GM03348 (cell line): ENCODE measurements at regions not wholly inside any gene's neighbourhood (a gene's known extent, or its start where the extent isn't known, plus 50 kb on each side); places are given as distances from the start of the nearest gene placed in this dataset.
"Not testable (repeated sequence)": the region's sequence is repeated elsewhere in the genome, so short reads cannot be mapped to it uniquely, and the experiment has no call there.

Source experiments
- DNase-seq: peaks from one replicate; pipeline ENCODE4 v3.0.0; 2012; ENCODE audit warnings: low spot score

DNA sequence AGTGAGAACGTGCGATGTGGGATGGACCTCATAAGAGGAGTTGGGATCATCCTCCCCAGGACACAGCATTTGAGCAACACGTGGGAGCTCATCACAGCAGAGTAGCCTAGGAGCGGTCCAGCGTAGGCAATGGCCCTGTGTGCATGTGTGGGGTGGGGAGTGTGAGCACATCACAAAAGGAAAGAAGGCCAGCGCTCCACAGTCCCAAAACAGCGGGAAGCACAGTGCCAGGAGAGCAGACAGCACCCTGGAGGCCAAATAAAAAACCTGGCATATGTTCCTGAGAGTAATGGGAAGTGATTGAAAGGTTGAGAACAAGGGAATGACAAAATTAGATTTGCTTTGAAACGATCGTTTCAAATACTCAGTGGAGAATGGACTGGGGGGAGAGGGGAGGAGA, 226.0 kb downstream of the C7orf25 start:
- no peak for DNase-seq

DNA sequence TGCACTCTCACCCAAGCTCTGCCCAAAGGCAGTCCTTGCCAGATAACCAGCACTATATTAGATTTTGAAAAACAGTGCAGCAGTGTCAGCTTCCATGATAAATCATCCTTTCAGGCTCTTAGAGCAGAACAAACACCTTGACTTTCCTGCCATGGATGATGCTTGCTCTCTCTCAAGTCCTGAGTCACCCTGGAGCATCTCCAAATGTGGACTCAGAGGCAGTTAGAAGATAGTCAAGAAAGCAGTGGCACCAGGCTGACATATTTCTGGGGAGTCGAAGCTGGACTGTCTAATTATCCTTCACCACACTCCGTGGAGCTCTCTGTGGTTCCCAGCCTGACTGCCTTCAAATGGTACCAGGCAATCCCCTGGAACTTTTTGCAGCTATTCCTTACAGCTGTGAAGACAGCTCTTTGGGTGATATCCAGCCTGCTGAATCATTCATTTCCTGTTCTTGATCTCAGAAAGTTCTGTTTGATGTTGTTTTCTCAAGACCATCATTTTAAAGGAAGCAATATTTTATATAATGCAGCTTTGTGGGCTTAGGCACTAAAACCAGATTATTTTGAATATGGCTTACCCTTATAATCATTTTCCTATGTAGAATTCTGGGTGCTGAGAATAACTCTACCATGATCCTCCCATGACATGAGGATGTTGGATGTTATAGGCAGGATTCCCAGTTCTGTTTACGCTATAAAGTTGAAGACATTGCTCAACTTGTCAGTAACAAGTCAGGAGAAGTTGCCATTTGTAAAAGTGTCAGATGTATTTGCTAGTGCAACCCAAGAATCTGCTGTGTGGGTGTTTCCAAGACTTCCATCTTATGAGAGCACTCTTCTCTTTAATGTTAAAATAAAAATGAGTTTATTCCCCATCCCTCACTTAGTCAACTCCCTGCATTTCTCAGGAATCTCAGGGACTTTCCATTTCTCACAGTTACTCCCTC, 233.8 kb downstream of the C7orf25 start:
- DNase-seq: peak; percentile 62

DNA sequence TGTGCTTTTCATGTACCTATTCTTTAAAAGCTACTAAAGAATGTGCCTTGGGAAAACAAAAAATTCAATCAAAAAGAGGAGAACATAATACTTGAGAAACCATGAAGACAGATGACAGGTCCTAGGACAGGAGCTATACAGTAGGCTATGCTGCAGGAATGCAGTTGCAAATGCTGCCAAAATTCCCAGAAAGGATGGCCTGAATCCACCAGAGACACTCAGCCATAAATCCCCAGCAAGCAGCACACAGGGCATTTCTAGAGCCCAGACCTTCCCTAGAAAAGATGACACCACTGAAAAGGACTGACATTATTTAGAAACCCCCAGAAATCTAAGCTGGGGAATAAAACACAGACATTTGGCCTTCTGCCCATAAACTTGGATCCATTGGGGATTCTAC, 237.3 kb downstream of the C7orf25 start:
- no peak for DNase-seq

DNA sequence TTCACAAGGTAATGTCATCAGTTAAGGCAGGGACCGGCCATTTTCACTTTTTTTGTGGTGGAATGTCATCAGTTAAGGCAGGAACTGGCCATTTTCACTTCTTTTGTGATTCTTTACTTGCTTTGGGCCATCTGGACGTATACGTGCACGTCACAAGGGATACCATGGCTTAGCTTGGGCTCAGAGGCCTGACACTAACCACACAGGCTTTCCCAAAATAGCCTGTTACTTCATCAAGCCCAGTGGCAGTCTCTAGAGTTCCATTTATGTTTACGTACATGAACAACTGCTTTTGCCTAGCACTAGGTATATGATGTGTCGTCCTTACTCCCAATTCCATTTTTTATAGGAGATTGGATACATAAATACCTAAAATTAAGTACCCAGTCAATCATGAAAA, 237.9 kb downstream of the C7orf25 start:
- no peak for DNase-seq

DNA sequence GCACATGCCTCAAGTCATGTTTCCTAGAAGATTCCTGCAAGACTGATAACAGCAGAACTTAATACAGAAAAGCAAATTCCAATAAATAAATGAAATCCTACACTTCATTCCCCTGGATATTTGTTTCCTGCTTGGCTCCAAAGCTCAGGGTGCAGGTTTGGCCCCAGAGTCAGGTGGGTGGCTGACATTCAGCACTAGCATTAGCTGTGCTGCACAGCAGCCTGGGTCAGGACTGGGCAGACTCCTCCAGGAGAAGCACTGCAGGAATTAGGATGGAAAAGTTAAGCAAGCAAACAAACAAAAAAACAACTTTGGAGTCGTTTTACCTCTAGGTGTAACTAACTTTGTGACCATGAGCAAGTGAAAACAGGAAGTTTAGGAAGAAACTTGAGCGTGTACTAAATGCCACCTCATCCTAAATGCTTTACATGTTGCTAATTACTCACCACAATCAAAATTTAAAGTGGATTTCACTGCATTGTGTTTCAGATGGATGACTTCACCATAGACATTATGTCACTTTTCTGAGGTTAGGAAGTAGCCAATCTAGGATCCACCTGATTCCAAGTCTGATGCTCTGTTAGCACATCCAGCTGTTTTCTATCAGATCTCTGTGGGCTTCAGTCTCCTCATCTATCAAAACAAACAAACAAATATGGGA, 239.4 kb downstream of the C7orf25 start:
- no peak for DNase-seq

DNA sequence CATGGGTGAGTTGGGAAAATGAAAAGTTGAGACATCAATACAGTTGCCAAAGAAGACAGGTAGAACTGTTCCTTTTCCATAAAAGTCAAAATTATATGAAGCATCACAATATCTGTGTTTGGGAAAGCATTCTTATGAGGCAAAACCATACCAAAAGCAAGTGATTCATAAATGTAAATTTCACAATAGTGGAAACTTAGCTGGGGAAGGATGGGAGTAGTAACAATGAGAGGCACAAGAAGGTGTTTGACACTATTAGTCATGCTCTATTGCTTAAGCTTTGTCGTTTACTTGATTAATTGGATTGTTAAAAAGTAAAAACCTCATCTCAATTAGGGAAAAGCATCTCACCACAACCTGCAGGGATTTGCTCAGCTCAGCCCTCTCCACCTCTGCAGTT, 240.2 kb downstream of the C7orf25 start:
- peak; percentile 74 for DNase-seq

DNA sequence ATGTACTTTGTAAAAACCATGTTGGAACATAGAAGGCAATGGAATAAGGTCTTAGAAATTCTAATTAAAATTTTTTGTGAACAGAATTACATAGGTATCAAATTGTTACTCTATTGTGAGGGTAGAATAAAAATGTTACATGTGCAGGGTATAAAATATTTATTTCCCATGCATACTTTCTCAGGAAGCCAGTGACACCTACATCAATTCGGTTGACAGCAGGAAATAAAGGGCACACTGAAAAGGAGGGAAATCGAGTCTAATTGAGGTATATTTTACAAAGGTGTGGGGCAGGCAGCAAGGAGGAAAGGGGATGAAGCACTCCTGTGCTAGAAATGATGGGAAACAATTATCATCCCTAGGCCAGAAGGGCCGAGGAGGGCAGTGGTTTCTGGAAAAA, 244.9 kb downstream of the C7orf25 start:
- DNase-seq: no peak

DNA sequence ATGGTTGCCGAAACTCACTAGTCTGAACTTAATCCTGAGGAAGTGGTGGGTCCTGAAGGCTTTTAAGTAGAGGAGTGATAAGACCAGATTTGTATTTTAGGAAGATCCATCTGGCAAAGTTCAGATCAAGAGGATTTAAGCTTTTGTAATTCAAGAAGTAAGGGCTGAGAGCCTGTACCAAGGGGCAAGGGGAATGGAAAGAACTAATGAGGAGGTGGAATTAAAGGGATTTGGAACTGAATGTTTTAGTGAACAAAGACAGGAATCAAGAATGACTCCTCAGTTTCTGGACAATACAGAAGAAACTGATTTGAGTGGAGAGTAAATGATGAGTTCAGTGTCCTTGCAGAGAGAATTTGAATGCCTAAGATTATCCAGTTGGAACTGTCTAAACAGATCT, 249.0 kb downstream of the C7orf25 start:
- DNase-seq: no peak

DNA sequence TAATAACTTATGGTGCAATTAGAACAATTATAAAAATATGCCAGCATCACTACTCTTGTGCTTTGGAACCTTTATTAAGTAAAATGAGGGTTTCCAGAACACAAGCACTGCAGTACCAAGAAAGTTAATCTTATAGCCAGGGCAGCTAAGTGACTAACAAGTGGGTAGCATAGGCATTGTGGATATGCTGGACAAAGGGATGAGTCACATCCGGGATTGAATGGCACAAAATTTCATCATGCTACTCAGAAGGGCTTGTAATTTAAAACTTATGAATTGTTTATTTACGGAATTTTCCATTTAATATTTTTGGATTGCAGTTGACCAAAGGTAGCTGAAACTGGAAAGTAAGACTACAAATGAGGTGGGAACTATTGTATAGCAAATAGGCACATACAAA, 250.6 kb downstream of the C7orf25 start:
- DNase-seq: peak; percentile 25

DNA sequence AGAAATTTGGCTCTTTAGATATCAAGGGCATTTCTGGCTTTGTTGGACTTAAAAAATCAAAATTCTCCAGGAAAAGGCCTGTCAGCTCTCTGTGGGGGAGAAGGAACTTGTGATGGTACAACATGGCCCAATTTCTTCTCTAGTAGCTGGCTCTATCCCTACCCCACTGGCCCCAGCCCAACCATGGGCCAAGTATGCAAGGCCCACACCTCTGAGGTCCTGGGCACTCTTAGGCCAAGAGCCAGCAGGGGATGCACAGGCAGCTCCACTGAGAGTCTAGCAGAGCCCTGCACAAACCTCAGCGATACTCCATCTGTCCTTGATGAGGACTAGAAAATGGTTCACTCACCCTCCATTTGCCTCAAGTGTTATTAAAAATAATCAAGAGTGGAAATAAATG, 261.2 kb downstream of the C7orf25 start:
- no peak for DNase-seq

DNA sequence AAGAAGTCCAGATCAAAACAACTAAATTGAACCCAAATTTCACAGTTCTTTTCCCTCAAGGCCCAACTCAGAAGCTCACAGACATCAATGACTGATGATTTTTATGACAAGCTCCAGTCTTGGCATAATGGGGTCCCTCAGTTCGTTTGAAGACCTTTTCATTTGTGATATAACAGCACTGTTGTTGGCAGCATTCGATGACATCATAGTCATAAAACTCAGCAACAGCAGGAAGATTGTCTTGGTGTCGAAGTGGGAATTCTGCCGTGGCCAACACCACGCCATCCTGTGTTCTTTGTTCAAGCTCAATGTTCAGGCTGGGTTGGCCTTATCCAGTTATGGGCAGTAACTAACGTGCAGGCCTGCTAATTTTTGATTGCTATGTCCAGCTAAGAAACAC, 261.7 kb downstream of the C7orf25 start:
- DNase-seq: no peak

DNA sequence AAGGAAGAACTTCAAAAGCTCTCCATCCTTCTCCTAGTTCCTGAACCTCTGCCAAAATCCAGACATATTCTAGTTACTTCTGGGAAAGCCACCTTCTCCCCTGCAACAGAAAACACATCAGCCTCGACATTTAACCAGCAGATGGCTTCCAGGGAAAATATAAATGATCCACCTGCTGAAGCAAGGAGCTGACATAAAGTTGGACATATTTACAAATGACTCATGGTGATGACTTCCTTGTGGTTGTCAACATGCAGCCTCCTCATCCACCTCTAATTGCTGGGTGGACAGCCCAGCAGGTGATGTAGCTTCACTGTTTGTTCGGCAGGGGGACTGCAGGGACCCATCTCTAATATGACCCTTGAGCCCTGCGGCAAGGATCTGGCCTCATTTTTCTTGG, 266.0 kb downstream of the C7orf25 start:
- DNase-seq: no peak

DNA sequence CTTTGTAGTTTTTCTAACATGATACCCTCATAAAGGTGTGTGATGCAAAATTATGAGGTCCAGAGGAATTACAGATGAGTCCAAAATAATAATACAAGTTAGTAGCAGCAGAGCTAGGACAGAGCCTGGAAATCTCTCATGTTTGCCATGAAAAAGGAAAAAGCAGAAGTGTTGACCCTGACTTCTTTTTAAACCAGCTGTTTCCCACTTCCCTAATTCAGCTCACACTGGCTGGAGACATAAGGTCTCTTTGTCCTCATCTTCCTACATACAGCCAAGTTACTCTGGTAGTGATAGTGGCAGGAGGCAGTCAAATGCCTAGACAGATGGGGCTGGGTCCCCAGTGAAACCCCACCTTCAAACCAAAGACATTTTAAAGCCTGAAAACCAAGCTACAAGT, 269.2 kb downstream of the C7orf25 start:
- no peak for DNase-seq

DNA sequence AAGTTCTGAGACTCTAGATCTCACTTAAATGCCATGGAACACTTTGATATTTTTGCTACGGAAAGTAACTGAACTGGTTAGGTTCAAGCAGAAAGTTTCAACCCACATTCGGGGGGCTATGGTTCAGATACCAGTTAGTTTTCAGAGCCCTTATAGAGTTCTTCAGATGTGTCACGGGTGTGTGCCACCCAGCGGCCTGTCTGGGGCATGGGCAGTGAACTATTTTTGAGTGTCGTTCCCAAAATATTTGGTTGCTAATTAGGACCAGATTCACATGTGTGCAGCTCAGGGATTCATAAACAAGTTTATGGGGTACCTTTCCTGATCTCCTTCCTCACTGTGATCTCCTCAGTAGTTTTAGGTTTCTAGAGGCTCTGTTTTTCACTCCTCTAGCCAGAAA, 271.9 kb downstream of the C7orf25 start:
- peak; percentile 60 for DNase-seq

DNA sequence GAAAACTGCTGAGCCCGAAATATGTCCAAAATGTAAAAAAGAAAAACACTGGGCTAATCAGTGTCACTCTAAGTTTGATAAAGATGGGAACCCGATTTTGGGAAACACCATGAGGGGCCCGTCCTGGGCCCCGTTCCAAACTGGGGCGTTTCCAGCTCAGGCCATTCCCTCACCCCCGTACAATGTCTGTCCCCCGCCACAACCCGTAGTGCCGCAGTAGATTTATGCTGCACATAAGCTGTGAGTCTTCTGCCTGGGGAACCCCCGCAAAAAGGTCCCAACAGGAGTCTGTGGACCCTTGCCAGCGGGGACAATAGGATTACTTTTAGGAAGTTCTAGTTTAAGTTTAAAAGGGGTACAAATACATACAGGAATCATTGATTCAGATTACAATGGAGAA, 275.5 kb downstream of the C7orf25 start:
- not testable (repeated sequence) for DNase-seq

DNA sequence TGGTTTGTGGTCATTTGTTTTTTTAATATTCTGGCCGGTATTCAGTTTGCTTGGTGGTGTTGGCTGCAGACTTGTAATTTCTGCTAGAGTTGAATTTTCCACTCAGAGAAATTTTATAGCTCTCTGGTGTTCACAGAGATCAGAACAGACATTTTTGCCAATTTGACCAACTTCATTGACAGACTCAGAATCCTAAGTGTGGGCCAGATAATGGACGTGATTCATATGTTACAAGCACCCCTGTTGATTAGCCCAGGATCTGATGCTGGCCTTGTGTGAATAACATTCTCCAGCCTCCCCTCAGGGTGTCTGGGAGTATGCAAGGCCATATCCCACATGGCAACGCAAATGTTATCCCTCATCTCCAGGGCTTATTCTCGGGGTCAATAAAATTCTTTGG, 283.8 kb downstream of the C7orf25 start:
- DNase-seq: no peak

DNA sequence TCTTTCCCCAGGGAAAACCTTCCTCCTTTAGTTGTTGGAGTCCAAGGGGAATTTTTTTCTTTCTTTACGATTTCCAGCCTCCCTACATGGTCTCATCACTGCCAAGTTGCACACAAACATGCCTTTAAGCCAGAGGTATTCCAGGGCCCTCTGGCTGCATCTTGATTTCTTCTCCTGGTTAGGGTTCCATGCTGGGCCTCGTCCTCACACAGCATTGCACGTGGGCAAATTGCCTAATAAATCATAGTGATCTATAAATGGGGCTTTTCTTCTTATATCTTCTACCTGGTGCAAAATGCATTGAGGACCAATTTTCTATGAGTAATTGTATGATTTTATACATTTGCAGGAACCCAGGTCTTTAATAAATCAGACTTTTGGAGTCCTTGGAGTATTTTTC, 284.2 kb downstream of the C7orf25 start:
- no peak for DNase-seq

DNA sequence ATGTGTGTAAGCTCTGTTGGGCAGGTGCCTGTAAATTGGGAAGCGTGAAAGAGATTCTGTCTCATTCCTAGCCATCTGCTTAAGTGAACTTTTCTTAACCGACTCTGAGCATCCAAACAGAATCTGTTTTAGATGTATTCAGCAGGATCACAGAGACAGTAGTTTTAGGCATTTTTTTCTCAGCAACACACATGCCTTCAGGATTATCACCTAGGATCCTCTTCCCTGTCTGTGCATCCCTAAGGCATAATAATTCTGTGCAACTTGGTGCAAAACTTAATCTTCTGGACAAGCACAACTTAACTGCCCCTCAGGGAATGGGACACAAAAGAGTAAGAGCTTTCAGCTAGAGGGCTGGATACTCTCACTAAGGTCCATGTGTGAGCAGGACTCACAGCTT, 284.8 kb downstream of the C7orf25 start:
- DNase-seq: no peak

DNA sequence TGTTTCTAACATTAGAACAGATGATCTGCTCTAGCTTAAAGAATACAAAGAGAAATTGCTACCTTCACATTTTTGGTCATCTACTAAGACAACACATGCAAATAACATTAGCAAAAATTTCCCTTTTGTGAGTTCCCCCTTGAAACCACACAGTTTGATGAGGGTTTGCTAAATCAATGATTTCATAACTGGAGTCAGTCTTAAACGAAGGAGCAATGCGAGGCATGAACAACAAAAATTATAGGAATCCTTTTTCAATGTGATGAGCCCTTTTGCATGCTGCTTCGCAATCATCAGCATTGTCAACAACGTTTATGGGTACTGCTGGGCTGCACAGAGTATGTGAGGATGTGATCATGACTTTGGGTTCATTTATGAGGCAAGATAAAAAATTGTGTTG, 286.4 kb downstream of the C7orf25 start:
- DNase-seq: no peak

DNA sequence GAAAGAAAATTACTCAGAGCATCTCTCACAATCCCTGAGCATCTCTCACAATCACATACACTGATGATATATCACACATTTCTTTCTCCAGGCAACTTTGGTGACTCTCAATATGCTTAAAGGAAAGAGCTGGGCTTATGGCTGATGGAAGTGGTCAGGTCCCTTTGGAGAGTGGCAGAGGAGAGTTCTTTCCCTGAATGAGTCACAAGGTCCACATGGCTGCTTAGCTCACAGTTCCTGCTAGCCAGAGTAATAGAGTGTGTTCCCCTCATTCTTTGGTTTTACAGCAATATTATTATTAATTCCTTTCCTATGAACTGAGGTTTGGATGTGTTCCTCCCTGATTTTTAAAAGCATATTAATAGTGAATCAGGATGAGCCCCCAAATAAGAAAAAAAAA, 287.4 kb downstream of the C7orf25 start:
- DNase-seq: peak; percentile 31

DNA sequence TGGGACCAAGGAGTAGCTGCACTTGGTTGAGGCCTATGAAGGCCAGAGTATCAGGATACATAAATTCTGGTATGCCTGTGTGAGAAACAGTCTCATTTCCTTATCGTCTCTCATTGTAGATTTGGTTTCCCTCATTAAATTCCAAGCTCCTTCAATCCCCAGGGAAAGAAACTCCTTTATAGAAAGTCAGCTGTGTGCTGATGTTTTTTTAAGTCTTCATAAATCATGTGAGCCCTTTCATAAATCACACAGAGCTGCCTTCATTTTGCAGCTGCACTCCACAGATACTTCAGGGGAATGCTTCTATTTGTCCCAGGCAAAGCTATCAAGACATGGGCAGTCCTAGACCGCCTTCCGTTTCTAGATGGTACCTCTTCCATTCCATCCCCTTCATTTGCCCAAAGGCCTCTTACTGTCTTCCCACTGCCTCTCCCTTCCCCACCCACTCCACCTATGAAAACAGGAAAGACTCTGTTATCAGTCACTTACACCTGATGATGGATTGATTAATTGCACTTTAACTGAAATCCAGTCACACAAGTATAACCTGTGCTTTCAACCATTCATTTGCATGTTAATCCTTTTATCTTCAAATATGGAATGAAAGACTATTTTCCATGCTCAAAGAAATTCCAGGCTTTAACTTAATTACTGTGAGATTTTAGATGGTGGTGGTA, 290.2 kb downstream of the C7orf25 start:
- DNase-seq: no peak

DNA sequence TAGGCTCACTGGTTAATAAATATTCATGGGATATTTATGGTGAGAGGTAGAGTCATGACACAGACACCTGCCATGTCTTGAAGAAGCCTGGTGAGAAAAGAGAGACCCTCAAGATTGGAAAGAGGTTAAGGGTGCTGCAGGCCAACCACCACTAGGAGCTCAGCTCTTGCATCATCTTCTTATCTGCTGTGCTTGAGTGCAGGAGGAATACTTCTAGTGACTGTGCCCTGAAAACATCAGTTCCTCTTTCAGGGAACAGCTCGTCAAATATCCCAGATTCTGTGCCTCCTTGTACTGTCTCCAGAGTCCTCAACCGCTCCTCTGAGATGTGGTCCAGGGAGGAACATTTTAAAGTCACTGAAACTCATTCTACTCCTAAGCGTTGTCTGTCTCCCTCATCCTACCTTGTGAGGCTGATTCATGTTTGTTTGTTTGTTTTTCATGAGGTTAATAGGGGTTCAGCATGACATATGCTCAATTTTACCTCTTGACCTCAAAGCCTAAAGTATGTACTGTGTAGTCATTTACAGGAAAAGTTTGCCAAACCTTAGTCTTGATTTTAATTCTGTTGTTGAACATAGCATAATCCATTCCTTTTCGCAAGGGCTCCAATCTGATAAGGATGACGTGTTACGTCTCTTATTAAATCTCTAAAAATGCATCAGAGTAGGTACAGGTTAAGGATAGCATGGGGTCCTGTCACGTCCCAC, 293.1 kb downstream of the C7orf25 start:
- no peak for DNase-seq
